ENCODE measurements at regions not wholly inside any gene's neighbourhood (a gene's known extent, or its start where the extent isn't known, plus 50 kb on each side); places are given as distances from the start of the nearest gene placed in this dataset.

DNA sequence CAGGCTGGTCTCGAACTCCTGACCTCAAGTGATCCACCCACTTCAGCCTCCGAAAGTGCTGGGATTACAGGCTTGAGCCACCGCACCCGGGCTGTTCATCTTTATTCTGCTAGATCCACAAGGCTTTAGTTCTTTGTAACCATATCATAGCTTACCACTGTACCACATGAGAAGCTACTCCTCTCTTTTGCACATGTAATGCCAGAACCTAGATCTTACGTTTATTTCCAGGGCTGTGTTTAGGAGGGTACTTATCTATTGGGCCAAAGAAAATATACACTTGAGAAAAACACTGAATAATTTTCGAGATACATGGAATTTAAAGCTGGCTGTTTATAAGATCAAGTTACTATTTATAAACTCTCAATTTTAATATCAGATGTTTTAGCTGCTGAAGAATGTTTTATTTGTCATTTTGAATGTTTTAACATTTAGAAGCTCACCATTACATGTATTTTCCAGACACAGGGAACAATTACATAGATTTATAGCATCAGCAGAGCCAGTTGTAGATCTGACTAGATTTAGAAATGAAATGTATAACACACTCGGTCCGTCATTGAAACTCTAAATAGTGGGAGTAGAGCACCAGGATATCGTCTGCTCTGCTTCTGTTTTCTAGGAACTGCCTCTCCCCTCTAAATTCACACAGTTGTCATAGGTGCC, 155.3 kb upstream of the HAND2 start:
- Histone ChIP-seq H3K9me3 (ENCODE audit: control insufficient read depth, insufficient read depth, low read length) (no peaks in the 10 kb centered on the region), H3K4me3 (ENCODE audit: low read depth, low read length) (no peak overlapping the region), H3K27me3 (ENCODE audit: control insufficient read depth, insufficient read depth, low read length) (no peaks in the 10 kb centered on the region), H3K27ac (ENCODE audit: low read depth, low read length) (no peak overlapping the region)
- ChIA-PET POLR2A (no interaction called here), CTCF (interaction anchor here (1.2 kb wide), 1 partner anchor 634 kb away, joined by 3 read pairs; no protein-coding TSS in a partner anchor)
- TF ChIP-seq, protein P1, sequence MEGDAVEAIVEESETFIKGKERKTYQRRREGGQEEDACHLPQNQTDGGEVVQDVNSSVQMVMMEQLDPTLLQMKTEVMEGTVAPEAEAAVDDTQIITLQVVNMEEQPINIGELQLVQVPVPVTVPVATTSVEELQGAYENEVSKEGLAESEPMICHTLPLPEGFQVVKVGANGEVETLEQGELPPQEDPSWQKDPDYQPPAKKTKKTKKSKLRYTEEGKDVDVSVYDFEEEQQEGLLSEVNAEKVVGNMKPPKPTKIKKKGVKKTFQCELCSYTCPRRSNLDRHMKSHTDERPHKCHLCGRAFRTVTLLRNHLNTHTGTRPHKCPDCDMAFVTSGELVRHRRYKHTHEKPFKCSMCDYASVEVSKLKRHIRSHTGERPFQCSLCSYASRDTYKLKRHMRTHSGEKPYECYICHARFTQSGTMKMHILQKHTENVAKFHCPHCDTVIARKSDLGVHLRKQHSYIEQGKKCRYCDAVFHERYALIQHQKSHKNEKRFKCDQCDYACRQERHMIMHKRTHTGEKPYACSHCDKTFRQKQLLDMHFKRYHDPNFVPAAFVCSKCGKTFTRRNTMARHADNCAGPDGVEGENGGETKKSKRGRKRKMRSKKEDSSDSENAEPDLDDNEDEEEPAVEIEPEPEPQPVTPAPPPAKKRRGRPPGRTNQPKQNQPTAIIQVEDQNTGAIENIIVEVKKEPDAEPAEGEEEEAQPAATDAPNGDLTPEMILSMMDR (IDR thresholded peaks at IDR 0.05; ENCODE audit: low read depth, low read length), result no peak
- DNase-seq (ENCODE audit: low read depth, low spot score), result peak; percentile 15

DNA sequence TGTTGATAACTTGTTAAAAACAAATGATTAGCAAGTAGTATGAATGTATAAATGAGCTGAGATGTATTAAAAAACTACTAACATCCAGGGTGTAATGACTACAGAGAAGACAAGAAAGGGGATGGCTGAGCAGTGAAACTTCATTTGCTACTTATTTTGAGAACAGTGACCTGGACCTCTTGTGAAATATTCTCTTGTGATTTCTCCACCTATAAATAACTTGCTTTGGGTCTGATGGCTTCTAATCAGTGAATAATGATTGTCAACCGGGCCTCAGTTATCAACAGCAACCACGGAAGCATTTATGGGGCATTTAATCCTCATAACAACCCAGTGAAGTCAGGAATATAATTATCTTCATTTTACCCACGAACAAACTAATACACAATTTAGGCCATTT, 154.2 kb upstream of the HAND2 start:
- ChIA-PET POLR2A (no interaction called here), CTCF (no interaction called here)
- TF ChIP-seq, protein P1 (IDR thresholded peaks at IDR 0.05; ENCODE audit: low read depth, low read length), result no peak
- H3K9me3 ChIP-seq (ENCODE audit: control insufficient read depth, insufficient read depth, low read length), result no peaks in the 10 kb centered on the region
- no peaks in the 10 kb centered on the region for H3K27me3 ChIP-seq (ENCODE audit: control insufficient read depth, insufficient read depth, low read length)
- no peak overlapping the region for H3K4me3 ChIP-seq (ENCODE audit: low read depth, low read length)
- no peak for DNase-seq (ENCODE audit: low read depth, low spot score)
- no peak overlapping the region for H3K27ac ChIP-seq (ENCODE audit: low read depth, low read length)

DNA sequence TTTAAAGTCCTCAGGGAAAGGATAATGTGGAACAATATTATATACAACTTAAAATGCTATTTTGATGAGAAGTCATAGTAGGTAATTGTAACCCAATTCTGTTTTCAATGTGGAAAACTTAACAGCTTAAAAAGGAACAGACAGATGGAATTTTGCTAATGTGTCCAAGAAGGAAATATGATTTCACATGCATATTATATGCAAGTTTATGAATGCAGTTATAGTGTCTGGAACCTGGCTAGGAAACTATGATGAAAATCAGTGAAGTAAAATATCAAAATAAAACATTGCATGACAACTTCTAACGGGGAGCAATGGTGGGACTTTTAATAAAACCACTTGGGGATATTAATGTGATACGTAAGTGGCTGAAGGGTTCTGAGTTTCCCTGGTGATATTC, 152.6 kb upstream of the HAND2 start:
- H3K4me3 ChIP-seq (ENCODE audit: low read depth, low read length), result no peak overlapping the region
- no peaks in the 10 kb centered on the region for H3K9me3 ChIP-seq (ENCODE audit: control insufficient read depth, insufficient read depth, low read length)
- ChIA-PET POLR2A (no interaction called here), CTCF (interaction anchor here (1.4 kb wide), 1 partner anchor 307 kb away, joined by 3 read pairs; no protein-coding TSS in a partner anchor)
- H3K27me3 ChIP-seq (ENCODE audit: control insufficient read depth, insufficient read depth, low read length), result no peaks in the 10 kb centered on the region
- H3K27ac ChIP-seq (ENCODE audit: low read depth, low read length), result no peak overlapping the region
- TF ChIP-seq, protein P1 (IDR thresholded peaks at IDR 0.05; ENCODE audit: low read depth, low read length), result no peak
- no peak for DNase-seq (ENCODE audit: low read depth, low spot score)

DNA sequence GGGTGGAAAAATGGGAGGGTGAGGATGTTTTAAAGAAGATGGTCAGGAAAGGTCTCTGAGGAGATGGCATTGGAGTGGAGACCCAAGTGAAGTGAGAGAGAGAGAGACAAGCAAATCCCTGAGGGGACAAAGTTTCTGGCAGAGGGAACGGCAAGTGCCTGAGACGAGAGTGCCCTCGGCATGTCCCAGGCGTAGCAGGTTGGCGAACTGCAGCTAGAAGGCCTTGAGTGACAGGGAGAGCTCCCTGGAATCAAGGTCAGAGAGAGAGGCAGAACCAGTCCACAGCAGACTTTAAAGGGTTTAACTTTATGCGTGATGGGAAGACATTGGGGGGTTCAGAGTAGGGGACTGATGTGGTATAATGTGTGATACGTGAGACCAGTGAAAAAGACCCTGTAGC, 150.2 kb upstream of the HAND2 start:
- H3K27ac ChIP-seq (ENCODE audit: low read depth, low read length), result no peak overlapping the region
- DNase-seq (ENCODE audit: low read depth, low spot score), result no peak
- H3K27me3 ChIP-seq (ENCODE audit: control insufficient read depth, insufficient read depth, low read length), result no peaks in the 10 kb centered on the region
- no peaks in the 10 kb centered on the region for H3K9me3 ChIP-seq (ENCODE audit: control insufficient read depth, insufficient read depth, low read length)
- ChIA-PET POLR2A (no interaction called here), CTCF (no interaction called here)
- H3K4me3 ChIP-seq (ENCODE audit: low read depth, low read length), result no peak overlapping the region
- TF ChIP-seq, protein P1 (IDR thresholded peaks at IDR 0.05; ENCODE audit: low read depth, low read length), result no peak

DNA sequence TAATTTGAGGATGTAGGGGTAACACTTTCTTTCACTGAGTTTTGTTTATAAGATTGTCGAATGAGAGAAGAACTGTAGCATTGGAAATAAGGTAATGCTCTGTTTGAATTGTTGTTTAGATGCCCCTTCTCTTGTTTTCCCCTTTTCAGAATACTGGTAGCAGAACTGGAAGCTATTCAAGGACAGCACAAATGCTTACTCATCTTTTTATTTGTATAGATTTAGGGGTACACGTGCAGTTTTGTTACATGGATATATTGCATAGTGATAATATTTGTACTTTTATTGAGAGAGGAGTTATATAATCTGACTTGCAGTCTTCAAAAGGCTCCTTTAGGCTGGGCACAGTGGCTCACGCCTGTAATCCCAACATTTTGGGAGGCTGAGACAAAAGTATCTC, 145.4 kb upstream of the HAND2 start:
- DNase-seq (ENCODE audit: low read depth, low spot score), result no peak
- Histone ChIP-seq H3K9me3 (ENCODE audit: control insufficient read depth, insufficient read depth, low read length) (no peaks in the 10 kb centered on the region), H3K4me3 (ENCODE audit: low read depth, low read length) (no peak overlapping the region), H3K27ac (ENCODE audit: low read depth, low read length) (no peak overlapping the region), H3K27me3 (ENCODE audit: control insufficient read depth, insufficient read depth, low read length) (no peaks in the 10 kb centered on the region)
- ChIA-PET POLR2A (no interaction called here), CTCF (no interaction called here)
- TF ChIP-seq, protein P1 (IDR thresholded peaks at IDR 0.05; ENCODE audit: low read depth, low read length), result no peak

All from AG04450 (cell line).